ENCODE measurements at regions not wholly inside any gene's neighbourhood (a gene's known extent, or its start where the extent isn't known, plus 50 kb on each side); places are given as distances from the start of the nearest gene placed in this dataset. TPM values are rescaled to one million over a fixed set of nuclear protein-coding genes. Genes with fewer than 3 reads are reported as not detected.

Small RNAs in the stretch of these regions (microRNA-seq; reads per million reads assigned to microRNA genes)
- not detected for gene MIR548Y (ENCODE audit: borderline number of aligned reads)

All from mesenteric fat pad (tissue), 1 donor.